ENCODE measurements at regions not wholly inside any gene's neighbourhood (a gene's known extent, or its start where the extent isn't known, plus 50 kb on each side); places are given as distances from the start of the nearest gene placed in this dataset.

GRCh38 chr16:51875834-51876600, 670.9 kb downstream of the TOX3 start:
- no peaks in the 10 kb centered on the region for H3K36me3 ChIP-seq (replicated peaks; ENCODE audit: insufficient read depth, low read depth)
- H3K79me2 ChIP-seq = no peaks in the 10 kb centered on the region
- H3K9me2 ChIP-seq (replicated peaks; ENCODE audit: insufficient read depth) = no peaks in the 10 kb centered on the region
- WGBS (ENCODE audit: low lambda C conversion rate, missing lambda C conversion rate) = 57% methylated on average over 18 of the region's 18 CpGs
- peak overlapping the region; percentile 6 for H3K27ac ChIP-seq
- TF ChIP-seq CTCF (IDR thresholded peaks at IDR 0.05; ENCODE audit: poor library complexity) (no peak), EZH2phosphoT487 (IDR thresholded peaks at IDR 0.05; ENCODE audit: low read depth, severe bottlenecking, unreplicated experiment) (no peak), EZH2 (IDR thresholded peaks at IDR 0.05; ENCODE audit: borderline replicate concordance) (no peak)
- no peak overlapping the region for H3K4me2 ChIP-seq
- no peaks in the 10 kb centered on the region for H3K9me3 ChIP-seq (ENCODE audit: low read depth)
- H2AFZ ChIP-seq = no peak overlapping the region
- H3K27me3 ChIP-seq = no peaks in the 10 kb centered on the region
- H3K4me1 ChIP-seq (ENCODE audit: insufficient read depth) = no peaks in the 10 kb centered on the region
- no peak overlapping the region for H3K4me3 ChIP-seq
- no peaks in the 10 kb centered on the region for H4K20me1 ChIP-seq (ENCODE audit: insufficient read depth, poor library complexity, severe bottlenecking)
- peak; percentile 7 for DNase-seq (ENCODE audit: low spot score)

GRCh38 chr16:51872524-51872923, 674.4 kb downstream of the TOX3 start:
- Histone ChIP-seq H3K79me2 (no peaks in the 10 kb centered on the region), H3K9me3 (ENCODE audit: low read depth) (no peaks in the 10 kb centered on the region), H3K9me2 (replicated peaks; ENCODE audit: insufficient read depth) (no peaks in the 10 kb centered on the region), H4K20me1 (ENCODE audit: insufficient read depth, poor library complexity, severe bottlenecking) (no peaks in the 10 kb centered on the region), H2AFZ (no peak overlapping the region), H3K36me3 (replicated peaks; ENCODE audit: insufficient read depth, low read depth) (no peaks in the 10 kb centered on the region), H3K4me2 (no peak overlapping the region), H3K4me1 (ENCODE audit: insufficient read depth) (no peaks in the 10 kb centered on the region), H3K27me3 (peaks cover 5% of the 10 kb centered on the region), H3K4me3 (no peak overlapping the region), H3K27ac (no peak overlapping the region)
- no peak for TF ChIP-seq EZH2 (IDR thresholded peaks at IDR 0.05; ENCODE audit: borderline replicate concordance)
- TF ChIP-seq EZH2phosphoT487 (IDR thresholded peaks at IDR 0.05; ENCODE audit: low read depth, severe bottlenecking, unreplicated experiment) = no peak
- TF ChIP-seq CTCF (IDR thresholded peaks at IDR 0.05; ENCODE audit: poor library complexity) = no peak
- no peak for DNase-seq (ENCODE audit: low spot score)

GRCh38 chr16:51870296-51870854, 676.6 kb downstream of the TOX3 start:
- Histone ChIP-seq H3K4me3 (no peak overlapping the region), H3K4me1 (ENCODE audit: insufficient read depth) (no peaks in the 10 kb centered on the region), H2AFZ (no peak overlapping the region), H3K27ac (no peak overlapping the region), H3K9me2 (replicated peaks; ENCODE audit: insufficient read depth) (no peaks in the 10 kb centered on the region), H3K27me3 (peaks cover 5% of the 10 kb centered on the region), H3K9me3 (ENCODE audit: low read depth) (no peaks in the 10 kb centered on the region), H4K20me1 (ENCODE audit: insufficient read depth, poor library complexity, severe bottlenecking) (no peaks in the 10 kb centered on the region), H3K4me2 (no peak overlapping the region), H3K79me2 (no peaks in the 10 kb centered on the region), H3K36me3 (replicated peaks; ENCODE audit: insufficient read depth, low read depth) (no peaks in the 10 kb centered on the region)
- no peak for DNase-seq (ENCODE audit: low spot score)
- 91% methylated on average over 2 of the region's 2 CpGs for WGBS (ENCODE audit: low lambda C conversion rate, missing lambda C conversion rate)
- TF ChIP-seq EZH2phosphoT487 (IDR thresholded peaks at IDR 0.05; ENCODE audit: low read depth, severe bottlenecking, unreplicated experiment) (no peak), EZH2 (IDR thresholded peaks at IDR 0.05; ENCODE audit: borderline replicate concordance) (no peak), CTCF (IDR thresholded peaks at IDR 0.05; ENCODE audit: poor library complexity) (no peak)
